H1 (cell line): ENCODE measurements at regions not wholly inside any gene's neighbourhood (a gene's known extent, or its start where the extent isn't known, plus 50 kb on each side); places are given as distances from the start of the nearest gene placed in this dataset.

Experiments
- CTCF ChIA-PET: fragments of 300-600 bp; sonication (Branson Sonifier 250); formaldehyde crosslinking; loops from one replicate; lab custom pipeline; 2021; ENCODE audit not compliant: partially characterized antibody; lab: Charles Lee
- POLR2A ChIA-PET: fragments of 300-600 bp; sonication (Branson Sonifier 250); formaldehyde crosslinking; loops from one replicate; lab custom pipeline; 2021; ENCODE audit warnings: inconsistent platforms; ENCODE audit not compliant: partially characterized antibody; lab: Charles Lee
- DNase-seq, 2 experiments: peaks; one replicate each; pipeline versions ENCODE4 v3.0.0 to v3.0.0-alpha.2; 2010 to 2022; ENCODE audit warnings: low spot score in 2 of 2, low read depth in 1 of 2, mixed read lengths in 1 of 2
- FAIRE-seq: peaks from 2 replicates; lab custom pipeline; 2011; peaks lifted over from hg19 to GRCh38; lab: Jason Lieb, UNC
- H2AFZ ChIP-seq: 2 replicates; pipeline ENCODE4 v1.8.1; 2012; ENCODE audit warnings: low read length, inconsistent platforms
- H2AK5ac ChIP-seq: 2 replicates; pipeline ENCODE4 v1.6.1; 2013; ENCODE audit warnings: low read depth, low read length
- H2BK120ac ChIP-seq: replicated peaks from 2 replicates; pipeline ENCODE3; 2013; ENCODE audit warnings: low read depth, low read length, inconsistent platforms
- H2BK12ac ChIP-seq: 2 replicates; pipeline ENCODE4 v1.6.1; 2013; ENCODE audit warnings: low read depth, low read length
- H2BK15ac ChIP-seq: 2 replicates; pipeline ENCODE4 v1.6.1; 2013; ENCODE audit warnings: low read length
- H2BK20ac ChIP-seq: 2 replicates; pipeline ENCODE4 v1.6.1; 2013; ENCODE audit warnings: low read length
- H2BK5ac ChIP-seq: 2 replicates; pipeline ENCODE4 v1.6.1; 2013; ENCODE audit warnings: low read depth, low read length
- H3K14ac ChIP-seq: 2 replicates; pipeline ENCODE4 v1.6.1; 2013; ENCODE audit warnings: inconsistent platforms; ENCODE audit not compliant: insufficient read length
- H3K18ac ChIP-seq: 2 replicates; pipeline ENCODE4 v1.6.1; 2013; ENCODE audit warnings: low read length; ENCODE audit errors: extremely low read depth
- H3K23ac ChIP-seq: 2 replicates; pipeline ENCODE4 v1.6.1; 2013; ENCODE audit warnings: inconsistent platforms; ENCODE audit not compliant: insufficient read length
- H3K23me2 ChIP-seq: 2 replicates; pipeline ENCODE4 v1.6.1; 2013; ENCODE audit warnings: low read depth, low read length
- H3K27ac ChIP-seq: 2 replicates; pipeline ENCODE4 v1.6.1; 2011; ENCODE audit warnings: low read depth, low read length, inconsistent platforms
- H3K27me3 ChIP-seq, 4 experiments: replicated peaks in 1 of 4; 1 replicate in 1 of 4; 2 replicates in 3 of 4; pipeline versions ENCODE4 v1.6.1 to v1.8.1; 2011 to 2013; ENCODE audit warnings: low read length in 3 of 4, mild to moderate bottlenecking in 3 of 4, inconsistent platforms in 2 of 4, mixed read lengths in 2 of 4, moderate library complexity in 1 of 4; ENCODE audit not compliant: control insufficient read depth in 3 of 4, insufficient read depth in 3 of 4; ENCODE audit errors: extremely low read depth in 1 of 4
- H3K36me3 ChIP-seq, 4 experiments: 2 replicates each; pipeline versions ENCODE4 v1.6.1 to v1.8.1; 2011 to 2013; ENCODE audit warnings: mild to moderate bottlenecking in 4 of 4, low read length in 3 of 4, moderate library complexity in 2 of 4, control low read depth in 1 of 4, inconsistent platforms in 1 of 4; ENCODE audit not compliant: insufficient read depth in 4 of 4, control insufficient read depth in 2 of 4
- H3K4ac ChIP-seq: replicated peaks from 2 replicates; pipeline ENCODE3; 2013; ENCODE audit warnings: low read length, low read depth, mixed read lengths, inconsistent platforms; ENCODE audit not compliant: insufficient read length
- H3K4me1 ChIP-seq, 4 experiments: replicated peaks in 1 of 4; 1 replicate in 1 of 4; 2 replicates in 3 of 4; pipeline versions ENCODE4 v1.6.1 to v1.8.1; 2011 to 2013; ENCODE audit warnings: low read length in 3 of 4, inconsistent platforms in 2 of 4, mixed read lengths in 1 of 4; ENCODE audit not compliant: insufficient read depth in 4 of 4, control insufficient read depth in 3 of 4
- H3K4me2 ChIP-seq, 2 experiments: 2 replicates each; pipeline versions ENCODE4 v1.6.1 to v1.8.1; 2011 to 2013; ENCODE audit warnings: low read depth in 2 of 2, low read length in 2 of 2, control low read depth in 1 of 2, inconsistent platforms in 1 of 2, mild to moderate bottlenecking in 1 of 2; ENCODE audit not compliant: insufficient read depth in 1 of 2
- H3K4me3 ChIP-seq, 4 experiments: fragments of 200-600, 300-600 bp in 1 of 4; sonication (generic), shearing (Covaris generic), sonication (Bioruptor Twin) in 1 of 4; 2 replicates each; pipeline versions ENCODE4 v1.5.1 to v1.8.1; 2011 to 2016; ENCODE audit warnings: low read length in 4 of 4, low read depth in 3 of 4, control low read depth in 2 of 4, inconsistent platforms in 2 of 4, mild to moderate bottlenecking in 2 of 4, mixed read lengths in 1 of 4, moderate library complexity in 1 of 4; ENCODE audit not compliant: insufficient read depth in 2 of 4; ENCODE audit errors: extremely low read depth in 1 of 4
- H3K56ac ChIP-seq: replicated peaks from 2 replicates; pipeline ENCODE3; 2013; ENCODE audit warnings: low read depth, mild to moderate bottlenecking, mixed read lengths, low read length, inconsistent platforms; ENCODE audit not compliant: insufficient read length
- H3K79me1 ChIP-seq: 2 replicates; pipeline ENCODE4 v1.6.1; 2013; ENCODE audit warnings: low read depth, low read length, control low read depth
- H3K79me2 ChIP-seq, 2 experiments: 2 replicates each; pipeline versions ENCODE4 v1.6.1 to v1.8.1; 2012 to 2013; ENCODE audit warnings: low read length in 2 of 2, mild to moderate bottlenecking in 2 of 2, inconsistent platforms in 1 of 2; ENCODE audit not compliant: insufficient read depth in 2 of 2, control insufficient read depth in 1 of 2
- H3K9ac ChIP-seq, 4 experiments: replicated peaks in 1 of 4; 1 replicate in 1 of 4; 2 replicates in 3 of 4; pipeline versions ENCODE4 v1.6.1 to v1.8.1; 2011 to 2013; ENCODE audit warnings: low read depth in 3 of 4, low read length in 3 of 4, control low read depth in 2 of 4, mild to moderate bottlenecking in 2 of 4, moderate library complexity in 2 of 4, inconsistent platforms in 1 of 4; ENCODE audit errors: extremely low read depth in 1 of 4
- H3K9me3 ChIP-seq, 2 experiments: 2 replicates each; pipeline versions ENCODE4 v1.6.1 to v1.8.1; 2012 to 2013; ENCODE audit warnings: mild to moderate bottlenecking in 2 of 2, moderate library complexity in 2 of 2, control low read depth in 1 of 2, inconsistent platforms in 1 of 2, low read depth in 1 of 2, low read length in 1 of 2, mixed read lengths in 1 of 2; ENCODE audit not compliant: insufficient read depth in 2 of 2
- H4K20me1 ChIP-seq, 2 experiments: replicated peaks in 1 of 2; 2 replicates each; pipeline versions ENCODE3 to v1.8.1; 2011 to 2013; ENCODE audit warnings: inconsistent platforms in 2 of 2, low read length in 2 of 2, mild to moderate bottlenecking in 1 of 2; ENCODE audit not compliant: insufficient read depth in 2 of 2, control insufficient read depth in 1 of 2
- H4K5ac ChIP-seq: 2 replicates; pipeline ENCODE4 v1.6.1; 2013; ENCODE audit warnings: low read length, low read depth, mixed read lengths, inconsistent platforms; ENCODE audit not compliant: insufficient read length
- H4K8ac ChIP-seq: 2 replicates; pipeline ENCODE4 v1.8.0; 2013; ENCODE audit warnings: mild to moderate bottlenecking, moderate library complexity, low read length, inconsistent platforms; ENCODE audit not compliant: insufficient read depth; ENCODE audit errors: extremely low read depth
- H4K91ac ChIP-seq: replicated peaks from 2 replicates; pipeline ENCODE3; 2013; ENCODE audit warnings: low read length, mixed read lengths, inconsistent platforms; ENCODE audit not compliant: insufficient read length
- BACH1 ChIP-seq: IDR thresholded peaks from 2 replicates; pipeline ENCODE4 v1.6.1; 2012; ENCODE audit warnings: low read length, improper control_type of control experiment
- BCL11A ChIP-seq, 2 experiments: IDR thresholded peaks; one replicate each; pipeline ENCODE4 v1.6.1; 2011; ENCODE audit warnings: low read depth in 2 of 2, low read length in 2 of 2, mild to moderate bottlenecking in 2 of 2
- BRCA1 ChIP-seq: IDR thresholded peaks from 2 replicates; pipeline ENCODE4 v1.6.1; 2012; ENCODE audit warnings: low read depth, low read length, improper control_type of control experiment
- CEBPB ChIP-seq: IDR thresholded peaks from 2 replicates; pipeline ENCODE4 v1.6.1; 2012; ENCODE audit warnings: low read depth, low read length
- KDM1A ChIP-seq: fragments of 200-600, 300-600 bp; sonication (generic); IDR thresholded peaks from 2 replicates; pipeline ENCODE4 v1.7.1; 2016; ENCODE audit warnings: mild to moderate bottlenecking, low read length, borderline replicate concordance
- MAFK ChIP-seq: IDR thresholded peaks from 2 replicates; pipeline ENCODE4 v1.6.1; 2012; ENCODE audit warnings: low read depth, mild to moderate bottlenecking, improper control_type of control experiment, low read length
- POLR2AphosphoS5 ChIP-seq: IDR thresholded peaks from 2 replicates; pipeline ENCODE4 v1.6.1; 2011; ENCODE audit warnings: low read depth, low read length
- RAD21 ChIP-seq, 2 experiments: IDR thresholded peaks in 1 of 2; conservative IDR thresholded peaks in 1 of 2; 2 replicates each; pipeline ENCODE4 v1.6.1; 2011; ENCODE audit warnings: low read depth in 2 of 2, low read length in 2 of 2, improper control_type of control experiment in 1 of 2, inconsistent platforms in 1 of 2, mild to moderate bottlenecking in 1 of 2, moderate library complexity in 1 of 2
- TCF12 ChIP-seq: IDR thresholded peaks from 2 replicates; pipeline ENCODE4 v1.6.1; 2011; ENCODE audit warnings: low read depth, mild to moderate bottlenecking, low read length
- WGBS, 2 experiments: shearing (Covaris generic) in 1 of 2; methylation state at CpG; one replicate each; pipeline versions ENCODE4 v1.1.6 to v1.1.7; 2013 to 2015; ENCODE audit warnings: low lambda C conversion rate in 2 of 2, mixed read lengths in 2 of 2, inconsistent platforms in 1 of 2, low coverage in 1 of 2, missing lambda C conversion rate in 1 of 2; ENCODE audit not compliant: insufficient replicate concordance in 2 of 2, insufficient coverage in 1 of 2, insufficient read length in 1 of 2; ENCODE audit errors: extremely low coverage in 1 of 2, missing lambda C conversion rate in 1 of 2; 5-methylcytosine and 5-hydroxymethylcytosine counted together

DNA sequence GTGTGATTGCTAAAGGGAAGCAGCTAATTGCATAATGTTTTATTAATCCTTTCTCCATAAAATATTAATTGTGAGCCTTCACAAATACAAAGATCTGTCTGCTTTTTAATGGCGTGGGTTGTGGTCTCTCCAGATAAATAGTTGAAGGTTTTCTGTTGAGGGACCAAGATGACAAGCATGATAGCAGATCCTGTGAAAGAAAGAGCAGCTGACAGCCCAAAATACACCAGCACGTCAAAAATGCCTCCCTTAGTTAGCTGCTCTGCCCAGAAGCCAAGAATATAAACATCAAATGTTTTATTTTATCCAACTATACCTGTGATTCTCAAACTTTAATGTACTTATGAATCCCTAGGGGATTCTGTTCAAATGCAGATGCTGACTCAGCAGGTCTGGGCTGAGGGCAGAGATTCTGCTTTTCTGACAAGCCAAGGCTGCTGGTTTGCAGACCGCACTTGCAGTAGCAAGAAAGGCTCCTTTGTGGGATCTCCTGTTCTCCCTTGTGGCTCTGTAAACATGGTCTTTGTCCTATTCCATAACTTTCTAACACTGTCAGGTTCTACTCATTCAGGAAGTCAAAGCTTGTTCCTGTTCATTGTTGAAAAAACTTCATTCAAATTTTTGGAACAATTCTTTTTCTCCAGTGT is 119.1 kb upstream of the SLC25A36 start:
- H3K23me2 ChIP-seq: no peaks in the 10 kb centered on the region
- no peak overlapping the region for H3K23ac ChIP-seq
- H4K20me1 ChIP-seq: no peaks in the 10 kb centered on the region
- CTCF ChIA-PET: interaction anchor here (1.6 kb wide), 2 partner anchors 13 to 20 kb away, joined by 3 read pairs; no protein-coding TSS in a partner anchor
- TF ChIP-seq KDM1A: no peak
- TF ChIP-seq TCF12: no peak
- no peak for TF ChIP-seq BCL11A (IDR thresholded peaks at IDR 0.05; ENCODE audit: low read depth in 2 of 2, low read length in 2 of 2)
- no peak for TF ChIP-seq CEBPB
- no peak for TF ChIP-seq POLR2AphosphoS5
- TF ChIP-seq MAFK: peak; percentile 97
- no peak for TF ChIP-seq BRCA1
- TF ChIP-seq RAD21 (IDR thresholded peaks at IDR 0.05 in 1 of 2, conservative IDR thresholded peaks at IDR 0.05 in 1 of 2; ENCODE audit: low read depth in 2 of 2, low read length in 2 of 2): no peak
- peak; percentile 71; the same call in 1 of the 2 replicates for TF ChIP-seq BACH1
- TF ChIP-seq, all 59 proteins: peak for 2
- H3K56ac ChIP-seq: no peak overlapping the region
- H4K8ac ChIP-seq: no peak overlapping the region
- H2BK20ac ChIP-seq: no peak overlapping the region
- no peaks in the 10 kb centered on the region for H3K27me3 ChIP-seq
- H2AFZ ChIP-seq: no peak overlapping the region
- peaks cover 2 to 6% (median 3%) of the 10 kb centered on the region in 4 experiments; a peak in 2 of 7 replicates for H3K4me1 ChIP-seq
- H3K18ac ChIP-seq: no peak overlapping the region
- no peak overlapping the region for H3K4me2 ChIP-seq
- H2AK5ac ChIP-seq: no peak overlapping the region
- H4K91ac ChIP-seq: no peak overlapping the region
- H2BK15ac ChIP-seq: no peak overlapping the region
- no peak overlapping the region for H2BK12ac ChIP-seq
- no peak overlapping the region for H2BK5ac ChIP-seq
- 56% methylated on average over 3 of the region's 3 CpGs; no CpG with 5 or more reads in 1 of the 2 experiments for WGBS, 2 experiments
- no peak overlapping the region for H3K9ac ChIP-seq
- H3K79me2 ChIP-seq: no peaks in the 10 kb centered on the region
- no peak overlapping the region for H4K5ac ChIP-seq
- no peaks in the 10 kb centered on the region for H3K36me3 ChIP-seq
- H3K4ac ChIP-seq: no peak overlapping the region
- POLR2A ChIA-PET: no interaction called here
- no peak overlapping the region for H2BK120ac ChIP-seq
- FAIRE-seq (no peak), DNase-seq (no peak)
- H3K27ac ChIP-seq: no peak overlapping the region
- H3K9me3 ChIP-seq: no peaks in the 10 kb centered on the region
- H3K79me1 ChIP-seq: no peaks in the 10 kb centered on the region
- H3K14ac ChIP-seq: no peak overlapping the region
- H3K4me3 ChIP-seq: no peak overlapping the region
